Gastrocnemius medialis (tissue), 4 donors: ENCODE measurements at regions not wholly inside any gene's neighbourhood (a gene's known extent, or its start where the extent isn't known, plus 50 kb on each side); places are given as distances from the start of the nearest gene placed in this dataset.

Experiments used
- ATAC-seq, 2 donors: fragments of 150-250 bp; one replicate each; pipeline ENCODE4 v1.9.1; 2016
- DNase-seq, 2 donors: peaks; one replicate each; pipeline ENCODE4 v3.0.0-alpha.2; 2019
- H3K27ac ChIP-seq, 4 donors: fragments of 200-600 bp; sonication (generic); 1 replicate in 1 of 4; 2 replicates in 3 of 4; pipeline ENCODE4 v1.5.1; 2016 to 2018; ENCODE audit warnings: mild to moderate bottlenecking in 2 of 4, moderate library complexity in 1 of 4
- H3K27me3 ChIP-seq, 3 donors: fragments of 200-600 bp; sonication (generic) in 2 of 3; 1 replicate in 1 of 3; 2 replicates in 2 of 3; pipeline versions ENCODE4 v1.5.1 to v1.6.0; 2016 to 2019; ENCODE audit warnings: mild to moderate bottlenecking in 1 of 3, moderate library complexity in 1 of 3
- H3K36me3 ChIP-seq, 2 donors: fragments of 200-600 bp; sonication (generic) in 1 of 2; one replicate each; pipeline ENCODE4 v1.5.1; 2017 to 2018
- H3K4me1 ChIP-seq, 2 donors: fragments of 200-600 bp; sonication (generic) in 1 of 2; one replicate each; pipeline ENCODE4 v1.5.1; 2016 to 2017; ENCODE audit warnings: mild to moderate bottlenecking in 2 of 2
- H3K4me3 ChIP-seq, 4 donors: fragments of 200-600 bp; sonication (generic) in 3 of 4; 1 replicate in 1 of 4; 2 replicates in 3 of 4; pipeline ENCODE4 v1.5.1; 2016 to 2019; ENCODE audit warnings: mild to moderate bottlenecking in 2 of 4
- H3K9me3 ChIP-seq, 3 donors: fragments of 200-600 bp; sonication (generic) in 2 of 3; 1 replicate in 1 of 3; 2 replicates in 2 of 3; pipeline ENCODE4 v1.5.1; 2016 to 2019
- CTCF ChIP-seq, 5 experiments: fragments of 450-650 bp in 3 of 5; fragments of 200-600 bp in 2 of 5; sonication (generic) in 2 of 5; IDR thresholded peaks in 4 of 5; conservative IDR thresholded peaks in 1 of 5; 1 replicate in 4 of 5; 2 replicates in 1 of 5; pipeline ENCODE4 v1.5.1; 2016 to 2019; ENCODE audit warnings: antibody characterized with exemption in 5 of 5, mild to moderate bottlenecking in 3 of 5, moderate library complexity in 3 of 5
- POLR2A ChIP-seq, 2 donors: fragments of 450-650 bp; IDR thresholded peaks; one replicate each; pipeline ENCODE4 v1.6.1; 2017; ENCODE audit warnings: antibody characterized with exemption in 2 of 2, mild to moderate bottlenecking in 2 of 2, moderate library complexity in 2 of 2
- in situ Hi-C, 4 donors: fragments of 200-750 bp; cut with MboI; loops; one replicate each; pipeline versions ENCODE4 v1.15.0 to v1.8.0; 2017; ENCODE audit warnings: low sequenced_read_pairs in 4 of 4
- intact Hi-C: fragments of 100-400 bp; cut with DNase I; formaldehyde crosslinking; loops from one replicate; pipeline ENCODE4 v1.15.1; 2023; ENCODE audit warnings: low total_unique reads

GRCh38 chrX:39398963-39399261 is 597.7 kb downstream of the MID1IP1 start:
- Histone ChIP-seq H3K27me3 (no peaks in the 10 kb centered on the region), H3K27ac (no peak overlapping the region), H3K4me3 (no peak overlapping the region), H3K36me3 (no peaks in the 10 kb centered on the region), H3K9me3 (no peaks in the 10 kb centered on the region), H3K4me1 (no peaks in the 10 kb centered on the region)
- in situ Hi-C loops (no loop called here), intact Hi-C loops (no loop called here)
- TF ChIP-seq CTCF (IDR thresholded peaks at IDR 0.05 in 4 of 5, conservative IDR thresholded peaks at IDR 0.05 in 1 of 5) (no peak), POLR2A (IDR thresholded peaks at IDR 0.05) (no peak)
- DNase-seq = no peak
- no peak for ATAC-seq

GRCh38 chrX:39399387-39399786 is 598.1 kb downstream of the MID1IP1 start:
- no peak overlapping the region for H3K27ac ChIP-seq
- no peak for TF ChIP-seq POLR2A (IDR thresholded peaks at IDR 0.05)
- intact Hi-C loops = no loop called here
- H3K9me3 ChIP-seq = no peaks in the 10 kb centered on the region
- H3K27me3 ChIP-seq = no peaks in the 10 kb centered on the region
- H3K4me1 ChIP-seq = no peaks in the 10 kb centered on the region
- ATAC-seq (no peak), DNase-seq (no peak)
- no peaks in the 10 kb centered on the region for H3K36me3 ChIP-seq
- H3K4me3 ChIP-seq = no peak overlapping the region
- in situ Hi-C loops = no loop called here

- no peak overlapping the region for H3K4me3 ChIP-seq
- no peaks in the 10 kb centered on the region for H3K27me3 ChIP-seq
- in situ Hi-C loops (no loop called here), intact Hi-C loops (no loop called here)
- no peaks in the 10 kb centered on the region for H3K4me1 ChIP-seq
- ATAC-seq (no peak), DNase-seq (no peak)
- no peak for TF ChIP-seq CTCF (IDR thresholded peaks at IDR 0.05 in 4 of 5, conservative IDR thresholded peaks at IDR 0.05 in 1 of 5)
- no peak for TF ChIP-seq POLR2A (IDR thresholded peaks at IDR 0.05)
- no peak overlapping the region for H3K27ac ChIP-seq
- H3K9me3 ChIP-seq = no peaks in the 10 kb centered on the region
- no peaks in the 10 kb centered on the region for H3K36me3 ChIP-seq
These were observed 600.3 kb downstream of the MID1IP1 start for GRCh38 chrX:39401483-39402110.

- H3K27ac ChIP-seq = no peak overlapping the region
- H3K27me3 ChIP-seq = no peaks in the 10 kb centered on the region
- DNase-seq (no peak), ATAC-seq (no peak)
- no peak overlapping the region for H3K4me3 ChIP-seq
- H3K4me1 ChIP-seq = no peaks in the 10 kb centered on the region
- intact Hi-C loops (no loop called here), in situ Hi-C loops (no loop called here)
- no peak for TF ChIP-seq POLR2A (IDR thresholded peaks at IDR 0.05)
- TF ChIP-seq CTCF (IDR thresholded peaks at IDR 0.05 in 4 of 5, conservative IDR thresholded peaks at IDR 0.05 in 1 of 5) = no peak
- no peaks in the 10 kb centered on the region for H3K9me3 ChIP-seq
- no peaks in the 10 kb centered on the region for H3K36me3 ChIP-seq
These were observed 600.9 kb downstream of the MID1IP1 start for GRCh38 chrX:39402158-39402557.

GRCh38 chrX:39406799-39407198 is 605.5 kb downstream of the MID1IP1 start:
- DNase-seq (no peak), ATAC-seq (no peak)
- no peaks in the 10 kb centered on the region for H3K27me3 ChIP-seq
- no peak overlapping the region for H3K4me3 ChIP-seq
- H3K36me3 ChIP-seq = no peaks in the 10 kb centered on the region
- H3K9me3 ChIP-seq = no peaks in the 10 kb centered on the region
- H3K27ac ChIP-seq = no peak overlapping the region
- intact Hi-C loops = no loop called here
- TF ChIP-seq POLR2A (IDR thresholded peaks at IDR 0.05) (no peak), CTCF (IDR thresholded peaks at IDR 0.05 in 4 of 5, conservative IDR thresholded peaks at IDR 0.05 in 1 of 5) (no peak)
- in situ Hi-C loops = no loop called here
- H3K4me1 ChIP-seq = no peaks in the 10 kb centered on the region
